ENCODE measurements at regions not wholly inside any gene's neighbourhood (a gene's known extent, or its start where the extent isn't known, plus 50 kb on each side); places are given as distances from the start of the nearest gene placed in this dataset.
A peak's percentile ranks its signal among the peaks of the same experiment; 100 is the strongest.

DNA sequence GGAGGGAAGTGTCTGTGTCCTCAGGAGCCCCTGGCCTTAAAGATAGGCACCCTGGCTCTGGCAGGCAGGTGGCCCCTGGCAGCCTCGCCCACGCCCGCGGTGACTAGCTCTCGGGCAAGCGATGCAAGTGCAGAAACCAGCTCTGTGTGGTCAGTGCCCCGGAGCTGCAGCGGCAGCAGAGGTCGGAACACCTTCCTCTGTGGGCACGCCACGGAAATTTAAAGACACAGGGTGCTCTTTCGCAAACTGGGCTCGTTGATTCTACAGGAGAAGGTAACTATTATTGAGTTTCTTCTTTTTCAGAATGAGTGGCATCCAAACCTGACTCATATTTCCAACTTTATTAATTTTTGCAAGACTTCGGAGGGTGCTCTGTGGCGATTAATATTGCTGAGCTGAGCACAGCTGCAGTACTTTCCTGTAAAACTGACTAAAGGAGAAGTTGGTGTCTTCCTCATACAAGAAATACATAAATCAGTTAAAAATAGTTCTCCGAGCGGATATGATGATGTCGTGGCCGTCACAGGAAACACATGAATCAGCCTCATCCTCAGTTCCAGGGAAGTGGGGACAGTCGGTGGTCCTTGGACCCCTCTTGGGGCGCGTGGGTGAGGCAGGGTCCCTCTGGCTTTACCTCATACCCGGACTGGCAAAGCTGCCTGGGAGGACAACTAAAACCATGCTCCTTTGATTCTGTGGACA lies 120.2 kb downstream of the METRNL start:
- WGBS, 2 donors: 68 to 82% methylated on average over 20 to 23 of the region's 23 CpGs
- Histone ChIP-seq H3K4me1 (peaks cover 16% of the 10 kb centered on the region), H3K36me3 (ENCODE audit: low read depth, missing control alignments) (no peaks in the 10 kb centered on the region), H3K9me3 (no peaks in the 10 kb centered on the region), H3K27ac (peak overlapping the region; percentile 32 to 68), H3K4me3 (no peak overlapping the region), H3K27me3 (no peaks in the 10 kb centered on the region)
- peak; percentile 34 for DNase-seq
- intact Hi-C loops (cut with DNase I; ENCODE audit: low total_unique reads): no loop called here
- TF ChIP-seq POLR2A (IDR thresholded peaks at IDR 0.05): no peak
- TF ChIP-seq, protein P1, sequence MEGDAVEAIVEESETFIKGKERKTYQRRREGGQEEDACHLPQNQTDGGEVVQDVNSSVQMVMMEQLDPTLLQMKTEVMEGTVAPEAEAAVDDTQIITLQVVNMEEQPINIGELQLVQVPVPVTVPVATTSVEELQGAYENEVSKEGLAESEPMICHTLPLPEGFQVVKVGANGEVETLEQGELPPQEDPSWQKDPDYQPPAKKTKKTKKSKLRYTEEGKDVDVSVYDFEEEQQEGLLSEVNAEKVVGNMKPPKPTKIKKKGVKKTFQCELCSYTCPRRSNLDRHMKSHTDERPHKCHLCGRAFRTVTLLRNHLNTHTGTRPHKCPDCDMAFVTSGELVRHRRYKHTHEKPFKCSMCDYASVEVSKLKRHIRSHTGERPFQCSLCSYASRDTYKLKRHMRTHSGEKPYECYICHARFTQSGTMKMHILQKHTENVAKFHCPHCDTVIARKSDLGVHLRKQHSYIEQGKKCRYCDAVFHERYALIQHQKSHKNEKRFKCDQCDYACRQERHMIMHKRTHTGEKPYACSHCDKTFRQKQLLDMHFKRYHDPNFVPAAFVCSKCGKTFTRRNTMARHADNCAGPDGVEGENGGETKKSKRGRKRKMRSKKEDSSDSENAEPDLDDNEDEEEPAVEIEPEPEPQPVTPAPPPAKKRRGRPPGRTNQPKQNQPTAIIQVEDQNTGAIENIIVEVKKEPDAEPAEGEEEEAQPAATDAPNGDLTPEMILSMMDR (IDR thresholded peaks at IDR 0.05): no peak

DNA sequence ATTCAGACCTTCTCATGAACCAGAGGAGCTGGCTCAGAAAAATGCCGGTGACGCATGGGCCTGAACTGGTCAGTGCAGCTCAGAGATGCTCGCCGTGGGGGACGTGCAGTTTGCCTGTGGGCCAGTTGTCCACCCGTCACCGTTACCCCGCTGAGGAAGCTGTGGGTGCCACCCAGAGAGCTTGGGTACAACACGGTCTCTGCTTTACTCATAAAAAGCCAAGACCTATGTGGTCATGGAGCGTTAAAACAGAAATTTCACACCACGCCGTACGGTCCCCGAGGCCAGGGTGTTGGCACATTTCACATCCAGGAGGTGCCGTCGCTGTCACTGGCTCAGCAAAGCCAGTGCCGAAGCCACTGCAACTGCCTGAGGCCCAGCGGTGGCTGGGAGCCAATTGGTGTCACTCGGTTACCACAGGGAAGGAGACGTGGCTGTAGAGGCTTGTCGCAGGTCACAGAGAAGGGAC lies 120.9 kb downstream of the METRNL start:
- no peak for TF ChIP-seq POLR2A (IDR thresholded peaks at IDR 0.05)
- TF ChIP-seq, protein P1 (IDR thresholded peaks at IDR 0.05): no peak
- no peak overlapping the region for H3K4me3 ChIP-seq
- no peaks in the 10 kb centered on the region for H3K27me3 ChIP-seq
- WGBS, 2 donors: 90 to 92% methylated on average over 21 of the region's 21 CpGs
- no peaks in the 10 kb centered on the region for H3K9me3 ChIP-seq
- intact Hi-C loops (cut with DNase I; ENCODE audit: low total_unique reads): no loop called here
- H3K36me3 ChIP-seq (ENCODE audit: low read depth, missing control alignments): no peaks in the 10 kb centered on the region
- peak; percentile 61 for DNase-seq
- peak overlapping the region; percentile 2 to 68 for H3K27ac ChIP-seq
- H3K4me1 ChIP-seq: peaks cover 15% of the 10 kb centered on the region

DNA sequence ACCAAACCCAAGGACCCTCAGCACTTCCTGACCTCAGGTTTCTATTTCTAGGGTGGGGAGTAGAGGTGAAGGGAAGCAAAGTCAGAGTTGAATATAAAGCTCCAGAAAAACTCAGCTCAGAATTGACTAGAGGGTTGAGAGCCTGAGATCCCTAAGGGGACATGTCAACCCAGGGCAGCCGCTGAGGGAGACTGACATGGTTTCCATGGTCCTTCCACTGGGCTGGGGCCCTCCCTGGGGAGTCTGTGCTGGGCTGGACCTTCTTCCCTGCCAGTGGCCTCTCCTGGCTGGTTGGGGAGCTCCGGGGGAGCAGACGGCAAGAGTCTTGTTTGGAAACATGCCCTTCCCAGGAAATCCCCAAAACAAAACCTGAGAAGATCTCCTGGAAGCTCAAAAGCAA lies 121.3 kb downstream of the METRNL start:
- Histone ChIP-seq H3K36me3 (ENCODE audit: low read depth, missing control alignments) (no peaks in the 10 kb centered on the region), H3K4me3 (no peak overlapping the region), H3K9me3 (no peaks in the 10 kb centered on the region), H3K27ac (peak overlapping the region; percentile 2 to 68), H3K4me1 (peaks cover 10% of the 10 kb centered on the region), H3K27me3 (no peaks in the 10 kb centered on the region)
- intact Hi-C loops (cut with DNase I; ENCODE audit: low total_unique reads): no loop called here
- DNase-seq: peak; percentile 11
- TF ChIP-seq, protein P1 (IDR thresholded peaks at IDR 0.05): no peak
- no peak for TF ChIP-seq POLR2A (IDR thresholded peaks at IDR 0.05)
- WGBS, 2 donors: 42 to 49% methylated on average over 3 of the region's 3 CpGs

DNA sequence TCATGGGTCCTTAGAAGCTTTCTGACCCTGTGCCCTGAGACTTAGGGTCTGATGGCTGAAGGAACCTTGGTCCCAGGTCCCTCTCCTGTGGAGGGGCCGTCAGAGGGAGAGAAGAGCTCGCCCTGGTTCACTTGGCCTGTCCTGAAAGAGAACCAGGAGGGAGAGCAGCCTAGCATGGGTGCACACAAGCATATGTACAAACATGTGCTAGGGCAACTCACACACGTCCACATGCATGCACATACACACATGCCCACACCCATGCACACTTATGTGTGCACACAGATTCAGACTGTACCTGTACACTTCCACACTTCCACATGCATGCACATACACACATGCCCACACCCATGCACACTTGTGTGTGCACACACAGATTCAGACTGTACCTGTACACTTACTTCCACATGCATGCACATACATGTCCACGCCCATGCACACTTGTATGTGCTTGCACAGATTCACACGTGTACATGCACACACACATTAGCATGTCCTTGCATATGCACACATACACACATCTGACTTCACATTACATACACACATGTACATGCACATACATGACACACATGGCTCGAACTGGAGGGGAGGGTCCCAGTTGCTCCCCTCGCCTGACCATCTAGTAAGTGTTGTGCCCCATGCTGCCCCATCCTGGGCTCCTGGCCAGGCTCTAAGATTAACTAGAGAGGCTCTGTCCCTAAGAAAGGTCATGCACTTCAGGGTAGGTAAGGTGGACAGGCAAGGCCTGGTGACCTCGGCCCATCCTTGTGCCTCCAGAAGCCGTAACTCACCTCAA lies 122.0 kb downstream of the METRNL start:
- Histone ChIP-seq H3K4me1 (peaks cover 9% of the 10 kb centered on the region), H3K27me3 (no peaks in the 10 kb centered on the region), H3K9me3 (no peaks in the 10 kb centered on the region), H3K36me3 (ENCODE audit: low read depth, missing control alignments) (no peaks in the 10 kb centered on the region), H3K4me3 (no peak overlapping the region), H3K27ac (peak overlapping the region in 1 of 2 donors; percentile 68)
- intact Hi-C loops (cut with DNase I; ENCODE audit: low total_unique reads): no loop called here
- 84 to 92% methylated on average over 8 to 9 of the region's 9 CpGs for WGBS, 2 donors
- peak; percentile 11 for DNase-seq
- TF ChIP-seq POLR2A (IDR thresholded peaks at IDR 0.05): no peak
- TF ChIP-seq, protein P1 (IDR thresholded peaks at IDR 0.05): no peak
